ENCODE measurements at regions not wholly inside any gene's neighbourhood (a gene's known extent, or its start where the extent isn't known, plus 50 kb on each side); places are given as distances from the start of the nearest gene placed in this dataset.

- TF ChIP-seq, protein P1, sequence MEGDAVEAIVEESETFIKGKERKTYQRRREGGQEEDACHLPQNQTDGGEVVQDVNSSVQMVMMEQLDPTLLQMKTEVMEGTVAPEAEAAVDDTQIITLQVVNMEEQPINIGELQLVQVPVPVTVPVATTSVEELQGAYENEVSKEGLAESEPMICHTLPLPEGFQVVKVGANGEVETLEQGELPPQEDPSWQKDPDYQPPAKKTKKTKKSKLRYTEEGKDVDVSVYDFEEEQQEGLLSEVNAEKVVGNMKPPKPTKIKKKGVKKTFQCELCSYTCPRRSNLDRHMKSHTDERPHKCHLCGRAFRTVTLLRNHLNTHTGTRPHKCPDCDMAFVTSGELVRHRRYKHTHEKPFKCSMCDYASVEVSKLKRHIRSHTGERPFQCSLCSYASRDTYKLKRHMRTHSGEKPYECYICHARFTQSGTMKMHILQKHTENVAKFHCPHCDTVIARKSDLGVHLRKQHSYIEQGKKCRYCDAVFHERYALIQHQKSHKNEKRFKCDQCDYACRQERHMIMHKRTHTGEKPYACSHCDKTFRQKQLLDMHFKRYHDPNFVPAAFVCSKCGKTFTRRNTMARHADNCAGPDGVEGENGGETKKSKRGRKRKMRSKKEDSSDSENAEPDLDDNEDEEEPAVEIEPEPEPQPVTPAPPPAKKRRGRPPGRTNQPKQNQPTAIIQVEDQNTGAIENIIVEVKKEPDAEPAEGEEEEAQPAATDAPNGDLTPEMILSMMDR (IDR thresholded peaks at IDR 0.05; ENCODE audit: low read depth, low read length), result no peak
- TF ChIP-seq POLR2A (IDR thresholded peaks at IDR 0.05; ENCODE audit: extremely low read depth, insufficient read length) (no peak), MAX (IDR thresholded peaks at IDR 0.05; ENCODE audit: low read depth, low read length) (no peak)
Observed at GRCh38 chr10:92789067-92789466, 59.3 kb upstream of the EXOC6 start.

All from NB4 (cell line).